ENCODE measurements at regions not wholly inside any gene's neighbourhood (a gene's known extent, or its start where the extent isn't known, plus 50 kb on each side); places are given as distances from the start of the nearest gene placed in this dataset.

DNA sequence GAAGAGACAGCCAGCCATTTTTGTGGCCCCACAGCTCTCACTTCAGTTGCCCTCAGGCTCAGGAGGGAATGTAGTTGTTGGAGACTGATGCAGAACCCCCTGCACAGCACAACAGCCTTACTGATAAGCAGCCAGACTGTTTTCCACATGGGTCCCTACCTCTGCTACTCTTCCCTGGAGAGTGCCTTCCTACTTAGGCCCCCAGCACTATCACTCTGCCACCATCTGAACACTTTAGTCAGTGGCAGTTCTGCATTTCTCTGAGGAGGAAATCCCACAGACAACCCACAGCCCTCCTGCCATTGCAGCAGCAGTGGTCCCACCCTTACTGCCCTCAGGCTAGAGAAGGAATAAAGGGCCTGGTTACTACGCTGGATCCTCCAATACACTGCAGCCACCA is 61.8 kb upstream of the PTPRD start:
- DNase-seq (ENCODE audit: low spot score) = no peak

DNA sequence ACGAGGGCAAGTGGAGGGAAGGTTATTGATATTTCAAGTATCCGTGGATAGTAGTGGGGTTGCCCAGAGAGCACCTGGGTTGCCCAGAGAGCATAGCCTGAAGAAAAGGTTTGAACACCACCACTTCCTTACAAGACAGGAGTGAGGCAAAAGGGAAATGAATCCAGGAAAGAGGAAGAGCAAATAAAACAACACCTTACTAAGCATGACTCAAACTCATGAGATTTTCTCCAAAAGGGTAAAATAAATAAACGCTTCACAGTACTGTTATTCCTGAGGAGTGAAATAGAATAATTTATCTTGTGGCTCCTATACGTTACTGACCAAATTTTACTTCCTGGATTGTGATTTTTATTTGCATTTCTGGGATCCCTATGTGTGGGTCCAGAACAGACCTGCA is 65.2 kb upstream of the PTPRD start:
- DNase-seq (ENCODE audit: low spot score) = no peak

DNA sequence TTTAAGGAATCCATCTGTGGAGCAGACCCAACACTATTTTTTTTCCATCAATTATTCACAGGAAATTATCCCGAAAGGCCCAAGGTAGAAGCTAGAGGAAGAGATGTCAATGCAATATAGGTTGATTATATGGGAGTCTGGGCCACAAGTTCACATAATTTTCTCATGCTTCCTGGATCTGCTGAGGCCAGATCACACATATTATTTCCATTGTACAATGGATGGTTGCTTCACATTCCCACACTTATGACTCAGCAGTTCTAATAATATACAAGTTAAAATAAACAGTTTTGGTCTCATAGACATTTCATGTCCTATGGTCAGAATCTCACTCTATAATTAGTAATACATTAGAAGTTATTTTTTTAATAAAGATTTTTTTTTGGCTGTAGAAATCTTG is 66.0 kb upstream of the PTPRD start:
- no peak for DNase-seq (ENCODE audit: low spot score)

DNA sequence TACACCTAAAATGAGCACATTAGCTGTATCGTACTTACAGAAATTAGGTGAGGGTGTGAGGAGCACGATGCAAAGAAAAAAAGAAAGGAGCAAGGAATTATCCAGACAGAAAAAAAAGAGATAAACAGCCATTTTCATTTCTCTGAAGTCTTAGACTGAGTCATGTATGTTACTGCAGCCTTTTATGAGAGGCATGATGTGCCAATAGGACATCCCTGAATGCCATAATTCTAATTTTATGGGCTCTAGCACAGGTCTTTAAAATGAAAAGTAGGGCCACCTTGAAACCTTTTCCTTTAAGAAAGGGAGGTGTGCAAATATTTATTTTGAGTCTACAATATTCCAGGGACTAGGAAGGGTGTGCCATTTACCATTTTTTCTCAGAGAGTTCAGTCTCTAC is 74.1 kb upstream of the PTPRD start:
- DNase-seq (ENCODE audit: low spot score) = no peak

DNA sequence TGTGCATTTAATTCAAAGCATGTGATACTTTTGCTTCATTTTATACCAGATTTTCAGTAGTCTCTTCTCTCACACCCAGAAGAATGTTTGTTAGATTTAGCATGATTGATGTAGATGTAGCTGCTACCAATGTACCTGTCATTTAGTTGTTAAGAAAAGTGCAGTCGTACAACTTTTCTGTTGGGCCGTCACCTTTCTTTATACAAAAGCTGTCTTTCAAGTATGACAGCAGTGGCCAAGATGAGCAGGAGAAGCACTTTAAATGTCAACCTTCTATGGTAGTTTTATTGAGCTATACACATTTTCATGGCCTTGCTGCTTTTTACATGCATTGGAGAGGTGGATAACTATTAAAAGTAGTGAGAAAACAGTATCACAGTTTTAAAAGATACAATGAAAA is 77.7 kb upstream of the PTPRD start:
- no peak for DNase-seq (ENCODE audit: low spot score)

DNA sequence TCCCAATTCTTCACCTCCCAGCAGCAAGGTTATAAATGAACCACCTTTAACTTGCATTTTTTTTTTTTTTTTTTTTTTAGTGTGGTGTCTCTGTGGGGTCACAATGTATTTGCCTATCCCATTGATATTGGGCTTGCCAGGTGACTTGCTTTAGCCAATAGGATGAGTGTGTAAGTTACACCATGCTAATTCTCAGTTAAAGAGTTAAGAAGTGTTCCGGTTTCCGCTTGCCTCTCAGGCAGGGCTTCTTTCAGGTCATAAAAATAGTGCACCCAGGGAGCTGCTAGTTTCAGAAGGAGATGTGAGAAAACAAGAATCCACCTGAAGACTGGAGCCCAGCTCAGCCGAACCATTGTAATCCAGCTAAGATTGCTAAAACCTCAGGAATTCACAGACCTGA is 84.2 kb upstream of the PTPRD start:
- DNase-seq (ENCODE audit: low spot score) = no peak

DNA sequence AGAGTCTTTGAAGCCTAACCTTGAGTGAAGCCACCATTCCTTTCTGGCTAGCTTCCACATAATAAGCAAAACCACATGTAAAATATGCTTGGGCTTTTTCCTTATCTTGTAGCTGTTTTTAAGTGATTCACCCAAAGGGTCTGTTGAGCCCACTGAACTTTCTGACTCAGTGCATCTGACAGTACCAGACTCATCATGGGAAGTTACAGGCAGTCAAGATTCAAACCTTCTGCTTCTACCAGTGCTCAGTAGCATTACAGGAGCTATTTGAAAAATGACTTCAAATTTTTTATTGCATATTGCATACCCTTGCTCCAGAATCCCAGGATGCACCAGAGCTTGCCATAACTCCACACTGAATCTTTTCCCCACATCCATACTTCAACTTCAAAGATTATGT is 87.5 kb upstream of the PTPRD start:
- no peak for DNase-seq (ENCODE audit: low spot score)

DNA sequence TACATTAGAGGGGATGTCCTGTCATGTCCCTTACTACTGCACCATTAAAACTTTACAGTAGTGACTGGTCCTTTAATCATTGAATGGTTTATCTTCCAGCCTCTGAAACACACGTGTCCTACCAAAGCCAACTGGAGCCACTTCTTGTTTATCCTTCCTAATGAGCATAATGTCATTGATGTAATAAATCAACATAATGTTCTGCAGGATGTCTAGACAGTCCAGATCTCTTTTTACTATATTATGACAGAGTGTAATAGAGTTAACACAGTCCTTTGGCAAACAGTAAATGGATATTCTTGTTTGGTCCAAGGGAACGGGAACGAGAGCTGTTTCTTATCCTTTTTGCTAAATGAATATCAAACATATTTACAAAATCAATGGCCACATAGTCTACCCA is 88.1 kb upstream of the PTPRD start:
- no peak for DNase-seq (ENCODE audit: low spot score)

DNA sequence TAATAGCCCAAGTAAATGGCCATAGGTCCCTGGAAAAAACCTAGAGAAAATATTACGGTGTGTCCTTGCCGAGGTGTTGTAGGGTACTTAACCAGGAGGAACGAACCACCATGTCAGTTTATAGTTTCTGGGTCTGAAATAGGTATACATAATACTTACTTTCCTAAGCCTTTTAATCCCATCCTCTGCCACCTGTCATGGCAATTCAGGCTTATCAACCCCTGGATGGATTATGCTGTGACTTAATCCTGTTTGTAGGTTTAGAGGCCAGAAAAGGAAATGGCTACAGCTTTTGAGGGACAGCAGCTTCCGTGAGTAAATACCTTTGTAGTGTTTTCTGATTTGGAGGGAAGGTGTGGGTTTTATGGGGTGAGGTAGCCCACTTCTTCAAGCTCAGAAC is 89.1 kb upstream of the PTPRD start:
- DNase-seq (ENCODE audit: low spot score) = no peak

DNA sequence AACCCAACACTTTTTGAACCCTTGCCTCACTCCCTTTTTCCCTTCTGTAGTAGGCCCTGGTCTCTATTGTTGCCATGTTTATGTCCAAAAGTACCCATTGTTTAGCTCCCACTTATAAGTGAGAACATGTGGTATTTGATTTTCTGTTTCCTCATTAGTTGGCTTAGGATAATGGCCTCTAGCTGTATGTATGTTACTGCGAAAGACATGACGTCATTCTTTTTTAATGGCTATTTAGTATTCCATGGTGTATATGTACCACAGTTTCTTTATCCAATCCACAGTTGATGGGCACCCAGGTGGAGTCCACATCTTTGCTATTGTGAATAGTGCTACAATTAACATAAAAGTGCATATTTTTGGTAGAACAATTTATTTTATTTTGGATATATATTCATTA is 90.3 kb upstream of the PTPRD start:
- DNase-seq (ENCODE audit: low spot score) = no peak

DNA sequence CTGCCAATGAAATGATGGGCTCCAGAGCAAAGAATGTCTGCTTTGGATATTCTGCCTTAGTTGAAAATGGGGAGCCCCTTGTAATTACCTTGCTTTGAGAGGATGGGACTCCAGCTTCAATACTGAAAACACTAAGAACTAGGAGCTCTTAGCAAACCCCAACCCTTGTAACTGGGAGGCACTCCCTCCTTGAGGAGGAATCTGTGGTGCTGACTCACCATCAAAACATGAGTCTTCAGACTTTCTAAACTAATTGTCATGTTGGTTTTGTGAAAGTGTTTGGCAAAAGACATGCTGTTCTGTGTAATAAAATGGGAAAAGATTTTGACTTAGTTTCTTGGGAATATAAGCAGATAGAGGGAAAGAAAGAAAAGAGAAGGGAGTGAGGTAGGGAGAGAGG is 91.9 kb upstream of the PTPRD start:
- no peak for DNase-seq (ENCODE audit: low spot score)

DNA sequence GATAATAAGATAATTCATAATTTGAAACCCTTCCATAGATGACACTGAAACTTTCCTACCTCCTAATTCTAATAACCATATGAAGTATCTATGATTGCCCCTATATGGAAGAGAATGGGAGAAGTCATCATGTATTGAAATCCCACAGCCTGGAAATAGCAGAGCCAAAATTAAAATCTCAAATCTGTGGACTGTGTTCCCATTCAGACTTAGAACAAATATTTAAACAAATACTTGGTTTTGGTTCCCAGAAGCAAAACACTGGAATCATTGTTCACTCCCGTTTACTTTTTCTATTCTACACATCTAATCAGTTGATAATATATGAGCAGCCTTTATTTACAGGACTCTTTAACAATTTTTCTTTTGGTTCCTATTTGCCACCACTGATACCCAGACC is 92.6 kb upstream of the PTPRD start:
- DNase-seq (ENCODE audit: low spot score) = no peak

DNA sequence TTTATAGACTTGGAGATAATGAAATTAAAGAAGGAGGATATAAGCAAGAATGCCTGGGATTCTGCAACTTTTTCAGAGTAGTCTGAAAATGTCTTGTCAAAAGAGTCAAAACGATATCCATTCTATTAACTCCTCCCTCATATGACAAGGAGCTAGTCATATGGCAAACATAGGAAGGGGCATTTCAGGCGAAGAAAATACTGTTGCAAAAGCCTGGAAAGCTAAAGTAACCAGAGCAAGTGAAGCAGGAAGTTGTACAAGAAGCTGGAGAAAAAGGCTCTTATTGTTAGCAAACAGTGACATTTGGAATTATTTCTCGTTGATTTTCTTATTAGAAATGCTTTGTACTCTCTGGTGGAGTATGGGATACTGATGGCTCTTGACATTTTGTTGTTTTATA is 94.0 kb upstream of the PTPRD start:
- no peak for DNase-seq (ENCODE audit: low spot score)

DNA sequence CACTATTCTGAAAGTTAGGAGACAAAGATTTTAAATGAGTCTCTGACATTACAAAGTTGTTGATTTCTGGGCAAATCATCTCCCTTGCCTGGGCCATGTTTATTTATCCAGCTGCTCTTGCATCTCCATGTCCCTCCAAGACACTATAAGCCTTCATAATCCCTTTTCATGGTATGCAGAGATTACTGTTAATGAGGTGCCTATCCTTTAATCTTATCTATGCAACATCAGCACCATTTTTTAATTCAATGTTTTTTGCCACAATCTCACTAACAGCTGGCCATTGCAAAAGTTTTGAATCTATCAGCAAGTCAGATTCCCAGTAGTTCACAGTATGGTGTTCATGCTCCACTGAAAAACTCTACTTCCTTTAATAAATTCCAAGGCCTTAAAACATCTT is 108.5 kb upstream of the PTPRD start:
- no peak for DNase-seq (ENCODE audit: low spot score)

DNA sequence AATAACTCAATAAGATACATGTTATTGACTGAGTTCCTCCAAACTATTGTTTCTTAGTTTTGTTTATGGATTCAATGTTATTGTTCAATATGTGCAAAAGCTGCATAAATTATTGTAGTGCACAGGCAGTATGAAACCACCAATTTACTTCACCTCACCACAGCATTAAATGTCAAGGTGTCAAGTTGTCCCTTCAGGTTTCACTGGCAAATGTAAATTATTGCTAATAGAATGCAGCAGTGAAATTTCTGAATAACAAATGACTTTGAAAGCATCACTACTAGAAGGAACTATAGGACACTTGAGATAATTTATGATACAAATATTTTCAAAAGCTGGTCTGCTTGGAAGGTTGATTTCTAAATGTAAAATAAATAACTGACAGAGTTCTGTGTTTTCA is 116.4 kb upstream of the PTPRD start:
- no peak for DNase-seq (ENCODE audit: low spot score)

DNA sequence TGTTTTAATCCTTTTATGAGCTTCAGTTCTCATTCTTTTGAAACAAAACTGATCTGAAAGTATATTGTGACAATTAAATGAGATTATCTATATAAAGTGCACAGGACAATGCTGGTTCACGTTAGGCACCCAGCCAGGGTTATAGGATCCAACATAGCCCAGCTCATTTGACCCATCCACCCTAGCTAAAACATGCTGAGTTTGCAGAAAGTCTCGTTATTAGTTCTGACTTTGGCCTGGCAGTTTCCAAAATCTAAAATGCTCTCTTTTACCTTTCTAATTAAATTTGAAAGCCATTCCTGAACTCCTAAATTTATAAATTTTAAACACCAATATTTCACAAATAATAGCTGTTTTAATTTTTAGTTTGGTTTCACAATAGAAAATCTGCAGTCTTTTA is 131.9 kb upstream of the PTPRD start:
- no peak for DNase-seq (ENCODE audit: low spot score)

DNA sequence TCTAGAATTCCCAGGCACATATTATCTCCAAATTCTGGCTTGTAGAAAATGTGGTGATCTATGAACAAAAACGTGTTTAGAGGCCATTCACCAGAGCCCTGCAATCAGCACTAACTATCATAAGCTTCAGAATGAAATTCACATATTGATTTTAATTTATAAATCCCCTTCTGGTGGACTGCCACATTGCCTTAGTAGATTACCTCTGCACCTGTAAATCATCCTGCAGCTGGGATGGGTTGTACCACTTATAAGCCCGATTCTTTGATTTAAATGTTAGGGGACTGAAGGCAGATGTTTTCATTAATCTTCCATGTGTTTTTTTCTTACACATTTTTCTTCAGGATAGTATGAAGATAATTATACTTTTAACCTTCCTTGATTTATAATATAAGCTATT is 140.7 kb upstream of the PTPRD start:
- DNase-seq (ENCODE audit: low spot score) = no peak

DNA sequence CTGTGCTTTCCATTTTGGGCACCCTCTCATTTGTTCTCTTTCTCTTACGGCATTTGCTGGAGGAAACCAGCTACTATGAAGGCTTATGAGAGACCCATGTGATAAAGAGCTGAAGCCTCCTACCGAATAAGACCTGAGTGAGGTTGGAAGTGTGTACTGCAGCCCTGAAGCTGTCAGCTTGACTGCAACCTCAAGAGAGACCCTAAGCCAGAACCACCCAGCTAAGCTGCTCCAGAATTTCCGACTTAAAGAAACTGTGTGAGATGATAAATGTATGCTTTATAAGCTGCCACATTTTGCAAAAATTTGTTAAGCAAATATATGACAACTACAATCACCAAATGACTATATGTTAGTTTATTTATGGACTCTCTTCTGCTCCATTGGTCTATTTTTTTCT is 151.7 kb upstream of the PTPRD start:
- no peak for DNase-seq (ENCODE audit: low spot score)

DNA sequence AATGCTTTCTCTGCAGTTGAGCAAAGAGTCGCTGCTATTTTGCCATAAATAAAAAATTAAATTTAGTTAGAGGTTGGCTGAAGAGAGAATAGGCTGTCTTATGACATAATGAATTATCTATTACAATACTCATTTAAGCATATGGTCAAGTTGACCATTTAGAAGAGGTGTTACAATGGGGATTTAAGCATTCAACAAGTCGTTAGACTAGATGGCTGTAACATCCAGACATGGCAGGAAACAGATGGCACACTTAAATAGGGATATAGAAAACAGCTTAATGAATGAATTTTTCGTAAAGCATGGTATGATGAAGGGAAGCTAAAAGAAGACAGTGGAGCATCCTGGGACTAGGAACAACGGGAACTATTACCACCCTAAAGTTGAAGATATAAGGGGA is 160.3 kb upstream of the PTPRD start:
- DNase-seq (ENCODE audit: low spot score) = no peak

DNA sequence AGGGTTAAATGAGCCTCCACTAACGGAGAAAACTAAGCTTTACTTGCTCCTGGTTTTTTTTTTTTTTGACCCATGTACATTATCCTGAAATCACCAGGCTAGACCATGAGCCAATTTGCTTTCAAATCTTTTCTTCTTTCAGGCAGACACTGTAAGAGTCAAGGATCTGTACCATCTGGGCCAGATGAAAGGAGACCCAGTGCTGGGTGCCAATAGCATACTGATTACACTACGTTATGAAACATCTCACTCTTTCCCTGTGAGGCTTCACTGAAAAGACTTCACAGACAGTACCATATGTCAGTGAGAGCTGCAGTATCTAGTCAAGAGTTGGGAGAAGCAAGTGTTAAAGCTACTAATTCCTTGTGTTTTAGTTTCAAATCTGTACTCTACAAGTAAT is 161.2 kb upstream of the PTPRD start:
- no peak for DNase-seq (ENCODE audit: low spot score)

DNA sequence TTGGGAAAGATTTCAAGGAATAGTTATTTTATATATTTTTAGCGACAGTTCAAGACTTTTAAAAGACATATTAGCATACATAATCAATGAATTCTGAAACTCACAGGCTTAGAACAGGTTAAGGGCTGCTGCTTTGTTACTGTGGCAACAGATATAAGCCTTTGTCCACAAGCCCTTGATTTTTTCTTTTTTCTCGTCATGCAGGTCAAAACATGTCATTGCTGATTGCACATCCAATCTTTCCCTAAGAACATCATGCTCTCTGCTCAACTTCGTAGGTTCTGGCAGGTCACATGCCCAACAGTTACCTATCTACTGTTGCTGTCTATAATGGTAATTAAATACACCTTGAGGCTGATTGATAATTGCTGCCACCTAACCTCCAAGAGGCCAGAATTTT is 172.5 kb upstream of the PTPRD start:
- no peak for DNase-seq (ENCODE audit: low spot score)

DNA sequence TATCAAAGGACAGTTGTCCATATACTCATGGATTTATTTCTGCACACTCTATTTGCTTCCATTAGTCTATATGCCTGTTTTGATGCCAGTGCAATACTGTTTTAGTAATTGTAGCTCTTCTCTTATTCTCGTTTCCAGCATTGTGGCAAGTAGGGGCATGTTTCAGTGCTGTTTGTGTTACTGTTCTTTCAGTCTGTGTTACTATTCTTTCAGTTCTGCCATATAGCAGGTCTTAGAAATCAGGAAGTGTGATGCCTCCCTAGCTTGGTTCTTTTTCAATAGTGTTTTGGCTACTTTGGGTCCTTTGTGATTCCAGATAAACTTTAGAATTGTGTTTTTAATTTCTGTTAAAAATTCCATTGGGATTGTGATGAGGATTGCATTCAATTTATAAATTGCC is 180.5 kb upstream of the PTPRD start:
- DNase-seq (ENCODE audit: low spot score) = no peak

DNA sequence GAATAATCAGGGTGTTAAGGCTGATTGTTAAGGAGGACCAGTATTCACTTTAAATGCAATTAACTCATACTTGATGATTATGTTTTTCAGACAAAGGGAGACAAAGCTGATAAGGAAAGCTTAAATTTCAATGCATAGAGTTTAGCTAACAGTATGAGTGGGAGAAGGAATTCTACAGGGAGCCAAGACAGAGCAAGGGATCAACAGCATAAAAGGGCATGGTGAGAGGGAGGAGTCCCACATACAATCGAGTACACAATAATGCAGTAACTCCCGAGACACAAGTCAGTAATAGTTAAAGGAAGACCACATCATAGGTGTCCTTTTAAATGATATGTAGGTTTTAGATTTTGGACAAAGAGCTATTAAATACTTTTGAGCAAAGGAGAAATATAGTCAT is 191.7 kb upstream of the PTPRD start:
- DNase-seq (ENCODE audit: low spot score) = no peak

DNA sequence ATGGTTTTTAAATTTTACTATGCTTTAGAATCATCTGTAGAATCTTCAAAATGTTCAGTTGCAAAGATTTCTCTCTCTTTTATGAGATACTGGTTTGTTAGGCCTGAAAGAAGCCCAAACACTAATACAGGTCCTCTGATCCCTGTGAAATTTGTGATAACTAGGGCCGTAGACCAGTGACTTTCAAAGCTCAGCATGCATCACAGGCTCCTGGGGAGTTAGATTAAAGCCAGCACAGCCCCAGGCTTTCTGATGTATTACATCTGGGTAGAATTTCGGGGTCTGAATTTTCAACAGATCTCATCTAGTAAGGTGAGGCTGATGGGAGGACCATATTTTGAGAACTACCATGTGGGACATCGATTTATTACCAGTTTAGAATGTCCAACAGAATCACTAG is 194.1 kb upstream of the PTPRD start:
- no peak for DNase-seq (ENCODE audit: low spot score)

DNA sequence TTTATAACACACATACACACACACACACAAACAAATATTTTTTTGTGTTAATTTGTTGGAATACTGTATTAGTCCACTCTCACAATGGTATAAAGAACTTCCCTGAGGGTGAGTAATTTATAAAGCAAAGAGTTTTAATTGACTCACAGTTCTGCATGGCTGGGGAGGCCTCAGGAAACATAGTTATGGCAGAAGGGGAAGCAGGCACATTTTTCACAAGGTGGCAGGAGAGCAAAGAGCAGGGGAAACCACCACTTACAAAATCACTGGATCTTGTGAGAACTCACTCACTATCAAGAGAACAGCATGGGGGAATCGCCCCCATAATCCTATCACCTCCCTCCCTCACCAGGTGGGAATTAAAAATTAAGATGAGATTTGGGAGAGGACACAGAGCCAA is 205.4 kb upstream of the PTPRD start:
- DNase-seq (ENCODE audit: low spot score) = no peak

All from AG20443 (cell line).